GM23248 (cell line): ENCODE measurements at regions not wholly inside any gene's neighbourhood (a gene's known extent, or its start where the extent isn't known, plus 50 kb on each side); places are given as distances from the start of the nearest gene placed in this dataset.

Experiments used
- EZH2 ChIP-seq: fragments of 200-600 bp; sonication (generic); IDR thresholded peaks from 2 replicates; pipeline ENCODE4 v1.6.1; 2018; ENCODE audit warnings: antibody characterized with exemption, mild to moderate bottlenecking; ENCODE audit not compliant: insufficient read depth, poor library complexity, severe bottlenecking
- EZH2phosphoT487 ChIP-seq: fragments of 200-600 bp; sonication (generic); IDR thresholded peaks from 2 replicates; pipeline ENCODE4 v1.6.1; 2018; ENCODE audit warnings: antibody characterized with exemption, moderate library complexity, mild to moderate bottlenecking, low read depth; ENCODE audit not compliant: insufficient read depth

- TF ChIP-seq EZH2phosphoT487 (no peak), EZH2 (no peak)
These were observed 173.3 kb upstream of the RASA1 start for GRCh38 chr5:87094347-87094746.
